B cell (primary cell): ENCODE measurements at regions not wholly inside any gene's neighbourhood (a gene's known extent, or its start where the extent isn't known, plus 50 kb on each side); places are given as distances from the start of the nearest gene placed in this dataset.

Source experiments
- ATAC-seq: fragments of 200-7000 bp; cut with Tn5 transposase; one replicate; pipeline ENCODE4 v1.10.0; 2021; ENCODE audit warnings: low read depth, mild to moderate bottlenecking, moderate number of reproducible peaks, moderate library complexity
- CTCF ChIA-PET: fragments of 350-600 bp; sonication (Branson Sonifier 250); formaldehyde crosslinking; loops from one replicate; lab custom pipeline; 2021; ENCODE audit warnings: antibody characterized with exemption, inconsistent platforms; lab: Charles Lee
- POLR2A ChIA-PET: fragments of 350-600 bp; sonication (Branson Sonifier 250); formaldehyde crosslinking; loops from one replicate; lab custom pipeline; 2021; ENCODE audit warnings: antibody characterized with exemption; lab: Charles Lee
- DNase-seq: peaks from one replicate; pipeline ENCODE4 v3.0.0; 2013
- H2AFZ ChIP-seq: 2 replicates; pipeline ENCODE4 v1.6.1; 2012; ENCODE audit warnings: mild to moderate bottlenecking, low read depth, low read length; ENCODE audit not compliant: insufficient read depth, poor library complexity, severe bottlenecking
- H3K27ac ChIP-seq, 2 donors: 1 replicate in 1 of 2; 2 replicates in 1 of 2; pipeline ENCODE4 v1.5.1; 2012 to 2013; ENCODE audit warnings: low read length in 2 of 2, mild to moderate bottlenecking in 2 of 2, moderate library complexity in 1 of 2
- H3K27me3 ChIP-seq, 4 experiments: fragments of 200-600 bp in 1 of 4; sonication (generic) in 1 of 4; replicated peaks in 1 of 4; 1 replicate in 2 of 4; 2 replicates in 2 of 4; pipeline versions ENCODE4 v1.6.1 to v1.7.0; 2013 to 2016; ENCODE audit warnings: low read length in 3 of 4, mild to moderate bottlenecking in 2 of 4, mixed read lengths in 1 of 4, moderate library complexity in 1 of 4; ENCODE audit not compliant: insufficient read depth in 4 of 4, control insufficient read depth in 3 of 4; ENCODE audit errors: control extremely low read depth in 1 of 4
- H3K36me3 ChIP-seq, 2 experiments: replicated peaks in 1 of 2; 1 replicate in 1 of 2; 2 replicates in 1 of 2; pipeline versions ENCODE4 v1.6.1 to v1.7.1; 2013; ENCODE audit warnings: low read length in 1 of 2; ENCODE audit not compliant: insufficient read depth in 2 of 2, control insufficient read depth in 1 of 2; ENCODE audit errors: control extremely low read depth in 1 of 2, extremely low read depth in 1 of 2
- H3K4me1 ChIP-seq, 2 donors: fragments of 200-600 bp in 1 of 2; sonication (generic) in 1 of 2; 1 replicate in 1 of 2; 2 replicates in 1 of 2; pipeline versions ENCODE4 v1.5.1 to v1.6.1; 2013 to 2017; ENCODE audit warnings: low read length in 2 of 2; ENCODE audit not compliant: control insufficient read depth in 2 of 2, insufficient read depth in 2 of 2
- H3K4me2 ChIP-seq: replicated peaks from 2 replicates; pipeline ENCODE3; 2012; ENCODE audit warnings: mild to moderate bottlenecking, low read depth, low read length; ENCODE audit not compliant: poor library complexity, severe bottlenecking
- H3K4me3 ChIP-seq, 5 experiments: fragments of 200-600 bp in 1 of 5; sonication (generic) in 1 of 5; 1 replicate in 3 of 5; 2 replicates in 2 of 5; pipeline versions ENCODE4 v1.5.1 to v1.7.0; 2011 to 2016; ENCODE audit warnings: low read length in 4 of 5, mild to moderate bottlenecking in 4 of 5, low read depth in 2 of 5, control low read depth in 1 of 5, moderate library complexity in 1 of 5; ENCODE audit not compliant: insufficient read depth in 1 of 5; ENCODE audit errors: control extremely low read depth in 1 of 5, extremely low read depth in 1 of 5
- H3K79me2 ChIP-seq: fragments of 200-600 bp; sonication (generic); one replicate; pipeline ENCODE4 v1.6.0; 2016; ENCODE audit warnings: low read length; ENCODE audit not compliant: control insufficient read depth, insufficient read depth
- H3K9ac ChIP-seq: fragments of 200-600 bp; sonication (generic); 2 replicates; pipeline ENCODE4 v1.6.1; 2017; ENCODE audit warnings: mild to moderate bottlenecking, low read length, moderate library complexity
- H3K9me3 ChIP-seq, 3 donors: one replicate each; pipeline versions ENCODE4 v1.6.1 to v1.7.1; 2013; ENCODE audit warnings: low read length in 2 of 3; ENCODE audit not compliant: control insufficient read depth in 2 of 3, insufficient read depth in 1 of 3; ENCODE audit errors: control extremely low read depth in 1 of 3
- H4K20me1 ChIP-seq: 2 replicates; pipeline ENCODE4 v1.6.0; 2012; ENCODE audit warnings: mild to moderate bottlenecking, low read length; ENCODE audit not compliant: insufficient read depth, control insufficient read depth, poor library complexity, severe bottlenecking
- H3K27ac Mint-ChIP-seq: one replicate; pipeline ENCODE4 v1.8.0; 2021; ENCODE audit warnings: mixed read lengths
- H3K27me3 Mint-ChIP-seq: one replicate; pipeline ENCODE4 v1.8.0; 2021; ENCODE audit warnings: mixed read lengths
- H3K4me1 Mint-ChIP-seq: one replicate; pipeline ENCODE4 v1.8.0; 2021; ENCODE audit warnings: mixed read lengths
- H3K4me3 Mint-ChIP-seq: one replicate; pipeline ENCODE4 v1.8.0; 2021; ENCODE audit warnings: mixed read lengths
- H3K9me3 Mint-ChIP-seq: one replicate; pipeline ENCODE4 v1.8.0; 2022; ENCODE audit warnings: mixed read lengths; ENCODE audit not compliant: insufficient read depth
- CTCF ChIP-seq: fragments of 200-600 bp; IDR thresholded peaks from one replicate; pipeline ENCODE4 v1.8.0; 2022; ENCODE audit warnings: antibody characterized with exemption, mild to moderate bottlenecking
- EZH2 ChIP-seq: IDR thresholded peaks from 2 replicates; pipeline ENCODE4 v1.6.1; 2012; ENCODE audit warnings: borderline replicate concordance, low read depth, mild to moderate bottlenecking, moderate library complexity, low read length; ENCODE audit not compliant: insufficient read depth, poor library complexity, severe bottlenecking
- WGBS: methylation state at CpG from one replicate; pipeline ENCODE4 v1.1.5; 2013; ENCODE audit warnings: missing lambda C conversion rate; ENCODE audit not compliant: insufficient coverage; 5-methylcytosine and 5-hydroxymethylcytosine counted together
- intact Hi-C: fragments of 100-400 bp; cut with micrococcal nuclease; formaldehyde crosslinking; loops from one replicate; pipeline ENCODE4 v1.10.0; 2022

- intact Hi-C loops, result no loop called here
- Histone ChIP-seq H3K9me3 (no peaks in the 10 kb centered on the region), H3K79me2 (no peaks in the 10 kb centered on the region), H3K4me3 (no peak overlapping the region), H2AFZ (no peak overlapping the region), H3K9ac (no peak overlapping the region), H3K36me3 (no peaks in the 10 kb centered on the region), H3K27ac (no peak overlapping the region), H4K20me1 (no peaks in the 10 kb centered on the region), H3K4me1 (peaks cover 0 to 3% of the 10 kb centered on the region in 2 donors), H3K4me2 (no peak overlapping the region), H3K27me3 (no peaks in the 10 kb centered on the region)
- POLR2A ChIA-PET, result no interaction called here
- H3K9me3 Mint-ChIP-seq, result no peaks in the 10 kb centered on the region
- H3K27me3 Mint-ChIP-seq, result no peaks in the 10 kb centered on the region
- no peak for ATAC-seq
- no peak overlapping the region for H3K27ac Mint-ChIP-seq
- no peak for TF ChIP-seq EZH2
- TF ChIP-seq CTCF, result no peak
- peaks cover 4% of the 10 kb centered on the region for H3K4me1 Mint-ChIP-seq
- WGBS, result no CpG with 5 or more reads among the region's 4 CpGs
- peak; percentile 14 for DNase-seq
- CTCF ChIA-PET, result interaction anchor here (1.1 to 4.1 kb wide), 2 partner anchors 9 to 320 kb away, joined by 7 to 13 read pairs; no protein-coding TSS in a partner anchor
- no peak overlapping the region for H3K4me3 Mint-ChIP-seq
Measured at GRCh38 chr14:31934767-31935266, 142.3 kb upstream of the ARHGAP5 start.

GRCh38 chr14:31935391-31935790 is 141.7 kb upstream of the ARHGAP5 start:
- no CpG with 5 or more reads among the region's 3 CpGs for WGBS
- H3K79me2 ChIP-seq, result no peaks in the 10 kb centered on the region
- DNase-seq (no peak), ATAC-seq (no peak)
- no peak overlapping the region for H3K4me3 ChIP-seq
- ChIA-PET POLR2A (no interaction called here), CTCF (interaction anchor here (1.1 to 4.1 kb wide), 2 partner anchors 9 to 319 kb away, joined by 7 to 13 read pairs; no protein-coding TSS in a partner anchor)
- TF ChIP-seq EZH2, result no peak
- TF ChIP-seq CTCF, result no peak
- Mint-ChIP-seq H3K27ac (no peak overlapping the region), H3K9me3 (no peaks in the 10 kb centered on the region), H3K4me1 (peaks cover 4% of the 10 kb centered on the region), H3K27me3 (no peaks in the 10 kb centered on the region), H3K4me3 (no peak overlapping the region)
- H2AFZ ChIP-seq, result no peak overlapping the region
- intact Hi-C loops, result no loop called here
- no peaks in the 10 kb centered on the region for H3K27me3 ChIP-seq
- no peak overlapping the region for H3K4me2 ChIP-seq
- H3K27ac ChIP-seq, result no peak overlapping the region
- H3K4me1 ChIP-seq, result peaks cover 0 to 3% of the 10 kb centered on the region in 2 donors
- H3K9ac ChIP-seq, result no peak overlapping the region
- no peaks in the 10 kb centered on the region for H4K20me1 ChIP-seq
- H3K9me3 ChIP-seq, result no peaks in the 10 kb centered on the region
- H3K36me3 ChIP-seq, result no peaks in the 10 kb centered on the region
